ENCODE measurements at regions not wholly inside any gene's neighbourhood (a gene's known extent, or its start where the extent isn't known, plus 50 kb on each side); places are given as distances from the start of the nearest gene placed in this dataset.

DNA sequence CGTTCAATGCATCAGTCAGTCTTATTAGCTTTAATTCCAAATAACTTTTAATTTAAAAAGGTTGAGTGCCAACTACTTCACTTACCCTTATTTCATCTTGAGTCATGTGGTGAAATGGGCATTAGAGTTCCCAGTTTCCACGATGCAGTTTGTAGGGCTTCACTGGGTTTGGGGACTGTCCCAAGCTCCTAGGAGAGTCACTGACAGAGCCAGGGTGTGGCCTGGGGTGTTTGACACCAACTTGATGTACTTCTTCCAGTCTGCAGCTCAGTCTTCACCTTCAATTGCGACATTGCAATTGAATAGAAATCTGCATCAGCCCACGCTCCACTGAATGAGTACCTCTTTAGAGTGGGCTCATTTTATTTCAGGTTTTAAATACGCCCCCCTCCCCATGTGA, 165.3 kb downstream of the ARL4C start:
- TF ChIP-seq CTCF (IDR thresholded peaks at IDR 0.05) (no peak), POLR2A (IDR thresholded peaks at IDR 0.05) (no peak)

Measured in lower leg skin (tissue), 3 donors.